Ectodermal cell (in vitro differentiated cells): ENCODE measurements at regions not wholly inside any gene's neighbourhood (a gene's known extent, or its start where the extent isn't known, plus 50 kb on each side); places are given as distances from the start of the nearest gene placed in this dataset.
"Not testable (repeated sequence)": the region's sequence is repeated elsewhere in the genome, so short reads cannot be mapped to it uniquely, and the experiment has no call there.

ENCODE experiments used
- H3K27ac ChIP-seq: 2 replicates; pipeline ENCODE4 v1.7.0; 2013; ENCODE audit warnings: mild to moderate bottlenecking, low read depth, low read length; ENCODE audit not compliant: insufficient read depth, poor library complexity, severe bottlenecking
- H3K27me3 ChIP-seq: 2 replicates; pipeline ENCODE4 v1.7.0; 2013; ENCODE audit warnings: mild to moderate bottlenecking, low read length; ENCODE audit not compliant: insufficient read depth, control insufficient read depth, poor library complexity, severe bottlenecking
- H3K36me3 ChIP-seq: one replicate; pipeline ENCODE4 v1.7.0; 2013; ENCODE audit warnings: low read length; ENCODE audit not compliant: control insufficient read depth, insufficient read depth
- H3K4me1 ChIP-seq: one replicate; pipeline ENCODE4 v1.7.0; 2013; ENCODE audit warnings: low read length; ENCODE audit not compliant: control insufficient read depth, insufficient read depth
- H3K4me3 ChIP-seq: 2 replicates; pipeline ENCODE4 v1.7.0; 2013; ENCODE audit warnings: low read depth, low read length, control low read depth; ENCODE audit not compliant: insufficient read depth
- H3K9me3 ChIP-seq: 2 replicates; pipeline ENCODE4 v1.7.0; 2013; ENCODE audit warnings: mild to moderate bottlenecking, low read length, moderate library complexity; ENCODE audit not compliant: control insufficient read depth
- WGBS, 2 experiments: methylation state at CpG; one replicate each; pipeline ENCODE4 v1.1.7; 2013; ENCODE audit warnings: missing lambda C conversion rate in 2 of 2; 5-methylcytosine and 5-hydroxymethylcytosine counted together

DNA sequence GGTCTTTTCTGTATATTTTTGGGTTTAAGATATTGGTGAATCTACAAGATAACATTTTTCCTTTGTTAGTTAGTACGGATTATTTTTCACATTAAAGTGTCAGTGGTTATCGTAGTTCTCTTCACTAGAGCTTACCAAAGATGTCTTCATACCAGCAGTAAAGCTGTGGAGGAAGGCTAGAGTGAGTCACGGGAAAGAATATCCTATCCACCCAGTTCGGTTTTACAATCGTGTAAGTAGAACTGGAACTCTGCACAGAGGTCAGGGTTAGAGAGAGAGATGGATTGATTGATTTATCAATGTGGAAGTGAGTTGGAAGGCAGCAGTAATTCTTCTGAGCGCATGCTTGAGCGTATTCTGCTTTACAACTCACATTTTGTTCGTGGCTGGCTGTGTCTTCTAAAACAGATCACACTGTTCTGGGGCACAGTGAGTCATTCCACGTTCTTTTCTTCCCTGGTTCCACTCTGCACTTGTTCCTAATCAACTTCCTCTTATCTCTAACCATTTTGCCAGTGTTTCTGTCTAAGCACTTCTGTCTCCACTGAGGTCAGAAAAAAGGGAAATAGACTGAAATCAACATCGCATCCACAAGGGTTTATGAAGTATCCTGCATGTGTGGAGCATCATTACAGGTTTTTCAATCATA, 86.5 kb upstream of the ARRDC3 start:
- H3K4me3 ChIP-seq, result no peak overlapping the region
- H3K9me3 ChIP-seq, result no peaks in the 10 kb centered on the region
- no peaks in the 10 kb centered on the region for H3K36me3 ChIP-seq
- no peak overlapping the region for H3K27ac ChIP-seq
- no peaks in the 10 kb centered on the region for H3K27me3 ChIP-seq
- no peaks in the 10 kb centered on the region for H3K4me1 ChIP-seq
- WGBS, 2 experiments, result 94 to 95% methylated on average over 9 to 10 of the region's 10 CpGs

DNA sequence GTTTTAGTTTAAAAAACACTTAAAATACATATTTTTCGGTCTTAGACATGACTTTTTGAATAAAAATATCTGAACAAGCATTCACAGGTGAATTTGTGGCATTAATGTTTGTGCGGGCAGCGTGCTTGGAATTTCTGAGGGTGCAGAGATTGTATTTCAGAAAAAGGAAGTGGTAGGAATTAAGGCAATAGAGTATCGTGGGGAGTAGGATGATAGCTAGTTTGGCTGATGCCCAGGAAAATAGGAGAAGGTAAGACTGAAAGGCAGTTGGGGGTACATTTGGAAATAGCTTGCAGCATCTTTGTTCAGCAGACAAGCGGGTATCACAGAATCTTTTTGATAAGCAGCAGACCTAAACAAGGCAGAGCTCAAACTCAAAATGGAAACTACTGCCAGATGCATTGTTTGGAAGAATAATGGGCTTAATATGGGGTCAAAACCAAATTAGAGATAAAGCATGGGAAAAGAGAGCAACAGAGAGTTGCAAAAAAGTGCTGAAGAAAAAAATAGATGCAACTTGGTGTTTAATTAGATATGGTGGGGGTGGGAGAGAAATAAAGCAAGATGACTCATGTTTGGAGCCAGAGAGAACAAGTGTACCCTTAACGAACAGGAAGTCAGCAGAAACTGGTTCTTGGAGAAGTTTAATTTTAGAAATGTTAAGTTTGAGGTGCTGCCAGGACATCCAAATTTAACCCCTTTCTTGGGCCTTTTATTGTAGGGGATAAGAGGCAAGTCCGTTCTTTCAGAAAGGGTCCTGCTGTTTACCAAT, 85.7 kb upstream of the ARRDC3 start:
- no peaks in the 10 kb centered on the region for H3K27me3 ChIP-seq
- no peak overlapping the region for H3K4me3 ChIP-seq
- H3K27ac ChIP-seq, result no peak overlapping the region
- no peaks in the 10 kb centered on the region for H3K9me3 ChIP-seq
- 92 to 95% methylated on average over 7 of the region's 7 CpGs for WGBS, 2 experiments
- no peaks in the 10 kb centered on the region for H3K36me3 ChIP-seq
- H3K4me1 ChIP-seq, result no peaks in the 10 kb centered on the region

DNA sequence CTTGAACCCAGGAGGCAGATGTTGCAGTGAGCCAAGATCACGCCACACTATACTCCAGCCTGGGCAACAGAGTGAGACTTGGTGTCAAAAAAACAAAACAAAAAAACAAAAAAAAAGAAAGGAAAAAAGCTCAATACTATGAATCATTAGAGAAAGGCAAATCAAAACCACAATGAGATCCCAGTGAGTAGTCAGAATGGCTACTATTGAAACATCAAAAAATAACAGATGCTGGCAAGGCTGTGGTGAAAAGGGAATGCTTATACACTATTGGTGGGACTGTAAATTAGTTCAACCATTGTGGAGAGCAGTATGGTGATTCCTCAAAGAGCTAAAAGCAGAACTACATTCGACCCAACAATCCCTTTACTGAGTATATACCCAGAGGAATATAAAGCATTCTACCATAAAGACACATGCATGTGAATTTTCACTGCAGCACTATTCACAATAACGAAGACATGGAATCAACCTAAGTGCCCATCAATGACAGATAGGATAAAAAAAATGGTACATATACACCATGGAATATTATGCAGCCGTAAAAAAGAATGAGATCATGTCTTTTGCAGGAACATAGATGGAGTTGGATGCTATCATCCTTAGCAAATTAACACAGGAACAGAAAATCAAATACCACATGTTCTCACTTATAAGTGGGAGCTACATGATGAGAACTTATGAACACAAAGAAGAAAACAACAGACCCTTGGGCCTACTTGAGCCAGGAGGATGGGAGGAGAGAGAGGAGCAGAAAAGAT, 81.9 kb upstream of the ARRDC3 start:
- Histone ChIP-seq H3K36me3 (no peaks in the 10 kb centered on the region), H3K27ac (no peak overlapping the region), H3K4me1 (no peaks in the 10 kb centered on the region), H3K27me3 (no peaks in the 10 kb centered on the region), H3K4me3 (no peak overlapping the region), H3K9me3 (no peaks in the 10 kb centered on the region)
- WGBS, 2 experiments, result 79 to 97% methylated on average over 3 to 4 of the region's 4 CpGs

DNA sequence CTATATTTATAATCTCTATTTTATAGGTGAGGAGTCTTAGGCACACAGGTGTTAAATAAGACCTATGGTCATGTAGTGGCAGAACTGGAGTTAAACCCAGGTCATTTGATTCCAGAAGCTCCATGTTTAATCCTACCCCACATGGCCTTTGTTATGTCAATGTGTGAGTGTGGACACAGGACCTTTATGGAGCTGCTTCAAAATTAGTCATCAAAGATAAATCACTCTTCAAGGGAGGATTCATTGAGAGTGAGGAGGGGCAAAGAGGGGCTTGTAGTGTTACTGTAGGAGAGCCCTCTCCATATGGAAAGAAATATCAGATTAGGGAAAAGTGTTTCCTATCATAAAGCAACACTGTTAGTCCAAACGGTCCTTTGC, 74.6 kb upstream of the ARRDC3 start:
- Histone ChIP-seq H3K9me3 (no peaks in the 10 kb centered on the region), H3K27me3 (no peaks in the 10 kb centered on the region), H3K36me3 (no peaks in the 10 kb centered on the region), H3K4me3 (no peak overlapping the region), H3K4me1 (no peaks in the 10 kb centered on the region), H3K27ac (no peak overlapping the region)
- WGBS, 2 experiments, result 93 to 100% methylated on average over 1 of the region's 1 CpG

DNA sequence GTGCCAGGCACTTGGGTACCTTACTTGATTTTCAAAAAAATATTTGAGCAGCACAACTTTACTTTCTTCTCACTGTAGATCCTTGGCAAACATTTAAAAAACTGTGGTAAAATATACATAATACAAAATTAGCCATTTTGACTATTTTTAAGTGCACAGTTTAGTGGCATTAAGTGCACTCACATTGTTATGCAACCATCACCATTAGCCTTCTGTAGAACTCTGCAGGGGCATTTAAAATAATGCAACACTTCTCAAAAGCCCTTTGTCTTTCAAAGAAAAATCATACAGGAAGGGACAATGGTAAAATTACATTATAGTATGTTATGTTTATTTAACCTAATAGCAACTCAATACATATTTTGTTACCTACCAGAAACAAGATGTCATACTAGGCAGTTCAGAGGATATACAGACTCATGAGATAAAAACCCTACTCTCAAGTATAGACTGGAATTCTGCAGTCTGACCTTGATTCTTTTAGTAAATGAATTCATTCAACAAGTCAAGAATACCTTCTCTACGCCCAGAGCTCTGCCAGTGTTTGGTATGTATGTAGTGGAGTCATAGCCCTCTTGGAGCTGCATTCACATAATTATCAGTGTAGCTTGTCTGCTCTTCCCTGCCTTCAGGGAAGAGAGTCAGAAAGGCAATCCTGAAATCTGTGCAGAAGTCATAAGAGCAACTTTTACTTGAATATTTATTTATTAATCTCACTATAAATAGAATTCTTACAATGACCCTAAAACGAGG, 74.0 kb upstream of the ARRDC3 start:
- no peaks in the 10 kb centered on the region for H3K9me3 ChIP-seq
- H3K4me3 ChIP-seq, result no peak overlapping the region
- no peaks in the 10 kb centered on the region for H3K36me3 ChIP-seq
- no peaks in the 10 kb centered on the region for H3K4me1 ChIP-seq
- no peak overlapping the region for H3K27ac ChIP-seq
- no peaks in the 10 kb centered on the region for H3K27me3 ChIP-seq
- no CpG with 5 or more reads among the region's 2 CpGs for WGBS, 2 experiments

DNA sequence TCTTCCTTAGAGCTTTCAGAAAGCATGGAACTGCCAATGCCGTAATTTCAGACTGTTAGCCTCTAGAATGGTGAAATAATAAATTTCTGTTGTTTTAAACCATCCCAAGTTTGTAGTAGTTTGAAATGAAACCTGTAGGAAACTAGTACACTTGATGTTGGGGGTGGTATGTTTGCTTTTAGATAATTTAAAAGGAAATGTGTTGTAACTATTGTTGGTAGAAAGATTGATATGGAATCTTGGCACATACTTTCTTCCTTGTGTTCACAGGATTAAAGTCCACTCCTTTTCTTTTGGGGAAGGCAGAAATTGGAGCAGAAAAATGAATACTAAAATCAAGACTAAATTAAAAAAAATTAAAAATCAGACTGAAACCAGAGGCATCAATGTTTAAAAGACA, 66.0 kb upstream of the ARRDC3 start:
- Histone ChIP-seq H3K9me3 (no peaks in the 10 kb centered on the region), H3K27me3 (no peaks in the 10 kb centered on the region), H3K36me3 (no peaks in the 10 kb centered on the region), H3K4me1 (no peaks in the 10 kb centered on the region), H3K27ac (no peak overlapping the region), H3K4me3 (no peak overlapping the region)
- 100% methylated on average over 1 of the region's 1 CpG for WGBS, 2 experiments

DNA sequence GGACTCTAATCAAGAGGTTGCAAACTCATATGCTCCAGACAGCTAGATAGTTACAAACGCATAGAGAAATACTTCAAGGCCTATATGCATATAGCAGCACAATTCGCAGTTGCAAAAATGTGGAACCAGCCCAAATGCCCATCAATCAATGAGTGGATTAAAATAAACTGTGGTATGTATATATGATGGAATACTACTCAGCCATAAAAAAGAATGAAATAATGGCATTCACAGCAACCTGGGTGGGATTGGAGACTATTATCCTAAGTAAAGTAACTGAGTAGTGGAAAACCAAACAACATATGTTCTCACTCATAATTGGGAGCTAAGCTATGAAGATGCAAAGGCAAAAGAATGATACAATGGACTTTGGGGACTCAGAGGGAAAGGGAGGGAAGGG, 65.0 kb upstream of the ARRDC3 start:
- not testable (repeated sequence) for H3K9me3 ChIP-seq, H3K27ac ChIP-seq, H3K4me1 ChIP-seq, H3K36me3 ChIP-seq, H3K27me3 ChIP-seq, H3K4me3 ChIP-seq
- WGBS, 2 experiments, result 100% methylated on average over 2 of the region's 2 CpGs

DNA sequence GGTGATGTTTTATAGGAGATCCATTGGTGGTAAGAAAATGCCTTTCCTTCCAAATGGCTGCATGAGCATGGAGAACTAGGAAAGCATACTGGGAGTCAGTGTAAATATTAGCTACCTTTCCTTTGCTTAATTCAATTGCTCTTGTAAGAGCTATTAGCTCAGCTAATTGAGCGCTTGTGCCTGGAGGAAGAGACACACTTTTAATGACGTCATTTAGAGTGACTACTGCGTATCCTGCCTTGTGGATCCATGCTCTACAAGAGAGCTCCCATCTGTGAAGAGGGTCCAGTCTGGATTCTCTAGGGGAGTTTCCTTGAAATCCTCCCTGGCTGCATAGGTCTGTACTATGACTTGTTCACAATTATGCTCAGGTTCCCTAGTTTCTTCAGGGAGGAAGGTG, 63.8 kb upstream of the ARRDC3 start:
- H3K27ac ChIP-seq, H3K4me3 ChIP-seq, H3K9me3 ChIP-seq, H3K4me1 ChIP-seq, H3K27me3 ChIP-seq, H3K36me3 ChIP-seq: not testable (repeated sequence)
- 95 to 98% methylated on average over 3 of the region's 3 CpGs for WGBS, 2 experiments

DNA sequence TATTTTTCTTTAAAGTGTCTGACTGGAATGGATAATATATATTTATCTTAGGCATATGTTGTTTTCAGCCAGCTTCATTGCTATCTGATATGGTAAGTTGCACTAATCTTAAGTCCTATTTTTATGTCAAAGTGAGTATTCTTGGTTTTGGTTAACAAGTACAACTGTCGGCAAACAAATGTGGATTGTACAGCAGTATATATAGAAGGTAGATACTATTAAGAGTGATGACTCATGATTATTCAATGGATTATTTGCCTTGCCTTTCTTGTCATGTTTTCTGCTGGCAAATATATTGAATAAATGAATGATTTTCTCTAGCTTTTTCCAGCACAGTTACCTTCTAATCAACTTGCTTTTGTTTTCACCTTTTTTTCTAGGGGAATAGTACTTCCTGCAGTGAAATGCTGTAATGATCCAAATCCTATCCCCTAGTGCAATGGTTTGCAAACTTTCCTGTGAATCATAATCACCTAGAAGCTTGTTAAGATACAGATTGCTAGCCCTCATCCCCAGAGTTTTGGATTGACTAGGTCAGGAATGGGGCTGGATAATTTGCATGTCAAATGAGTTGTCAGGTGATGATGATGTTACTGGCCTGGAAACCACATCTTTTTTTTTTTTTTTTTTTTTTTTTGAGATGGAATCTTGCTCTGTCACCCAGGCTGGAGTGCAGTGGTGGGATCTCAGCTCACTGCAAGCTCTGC, 60.8 kb upstream of the ARRDC3 start:
- Histone ChIP-seq H3K4me1 (no peaks in the 10 kb centered on the region), H3K27me3 (no peaks in the 10 kb centered on the region), H3K9me3 (no peaks in the 10 kb centered on the region), H3K27ac (no peak overlapping the region), H3K36me3 (no peaks in the 10 kb centered on the region), H3K4me3 (no peak overlapping the region)
- 97 to 100% methylated on average over 1 of the region's 1 CpG for WGBS, 2 experiments
